SU-DHL-6 (cell line): ENCODE measurements at regions not wholly inside any gene's neighbourhood (a gene's known extent, or its start where the extent isn't known, plus 50 kb on each side); places are given as distances from the start of the nearest gene placed in this dataset.

ENCODE experiments used
- H2AFZ ChIP-seq: fragments of 200-600 bp; sonication (generic); 2 replicates; pipeline ENCODE4 v1.6.1; 2014; ENCODE audit warnings: low read depth, mild to moderate bottlenecking, moderate library complexity, mixed read lengths, antibody characterized with exemption, low read length; ENCODE audit not compliant: severe bottlenecking
- H3F3A ChIP-seq: fragments of 200-600 bp; shearing (Covaris generic); 2 replicates; pipeline ENCODE4 v1.6.0; 2016; ENCODE audit warnings: antibody characterized with exemption, mild to moderate bottlenecking; ENCODE audit not compliant: insufficient read depth
- H3K27ac ChIP-seq: fragments of 200-600 bp; sonication (generic); 2 replicates; pipeline ENCODE4 v1.5.1; 2016; ENCODE audit warnings: low read depth, mild to moderate bottlenecking, low read length, moderate library complexity, mixed read lengths
- H3K27me3 ChIP-seq: fragments of 200-600 bp; sonication (generic), shearing (Covaris generic); 2 replicates; pipeline ENCODE4 v1.6.0; 2014; ENCODE audit warnings: mild to moderate bottlenecking, low read length
- H3K36me3 ChIP-seq: fragments of 200-600 bp; sonication (generic); 2 replicates; pipeline ENCODE4 v1.6.1; 2014; ENCODE audit warnings: mild to moderate bottlenecking, low read length, mixed read lengths
- H3K4me2 ChIP-seq: fragments of 300-600, 200-600 bp; shearing (Covaris generic), sonication (generic); 2 replicates; pipeline ENCODE4 v1.6.0; 2014; ENCODE audit warnings: low read length, low read depth, mild to moderate bottlenecking; ENCODE audit not compliant: poor library complexity, severe bottlenecking
- H3K4me3 ChIP-seq: fragments of 200-600 bp; sonication (generic); 2 replicates; pipeline ENCODE4 v1.5.1; 2014; ENCODE audit warnings: antibody characterized with exemption, low read length, mild to moderate bottlenecking, mixed read lengths; ENCODE audit not compliant: insufficient read depth, poor library complexity, severe bottlenecking
- H3K79me2 ChIP-seq: fragments of 200-600 bp; sonication (generic); 2 replicates; pipeline ENCODE4 v1.6.1; 2014; ENCODE audit warnings: mild to moderate bottlenecking, low read length, moderate library complexity; ENCODE audit not compliant: insufficient read depth
- H3K9ac ChIP-seq: fragments of 200-600 bp; sonication (generic); 2 replicates; pipeline ENCODE4 v1.7.0; 2014; ENCODE audit warnings: mild to moderate bottlenecking, low read length
- H3K9me2 ChIP-seq: fragments of 200-600 bp; sonication (generic); replicated peaks from 2 replicates; pipeline ENCODE4 v1.6.1; 2014; ENCODE audit warnings: low read length; ENCODE audit not compliant: insufficient read depth
- H3K9me3 ChIP-seq: fragments of 200-600 bp; sonication (generic); 2 replicates; pipeline ENCODE4 v1.6.1; 2014; ENCODE audit warnings: low read length, mixed read lengths; ENCODE audit not compliant: insufficient read depth
- H4K20me1 ChIP-seq: fragments of 200-600 bp; sonication (generic); 2 replicates; pipeline ENCODE4 v1.6.1; 2014; ENCODE audit warnings: low read depth, mild to moderate bottlenecking, antibody characterized with exemption, low read length, moderate library complexity, mixed read lengths
- CTCF ChIP-seq: fragments of 200-600 bp; sonication (generic); IDR thresholded peaks from one replicate; pipeline ENCODE4 v1.5.1; 2017; ENCODE audit warnings: antibody characterized with exemption, mild to moderate bottlenecking, low read length, moderate library complexity; ENCODE audit not compliant: insufficient read depth, poor library complexity, severe bottlenecking
- EZH2phosphoT487 ChIP-seq: fragments of 200-600 bp; sonication (generic), shearing (Covaris generic); conservative IDR thresholded peaks from 2 replicates; pipeline ENCODE4 v1.6.1; 2018; ENCODE audit warnings: mild to moderate bottlenecking, antibody characterized with exemption, low read length, moderate library complexity, mixed read lengths

DNA sequence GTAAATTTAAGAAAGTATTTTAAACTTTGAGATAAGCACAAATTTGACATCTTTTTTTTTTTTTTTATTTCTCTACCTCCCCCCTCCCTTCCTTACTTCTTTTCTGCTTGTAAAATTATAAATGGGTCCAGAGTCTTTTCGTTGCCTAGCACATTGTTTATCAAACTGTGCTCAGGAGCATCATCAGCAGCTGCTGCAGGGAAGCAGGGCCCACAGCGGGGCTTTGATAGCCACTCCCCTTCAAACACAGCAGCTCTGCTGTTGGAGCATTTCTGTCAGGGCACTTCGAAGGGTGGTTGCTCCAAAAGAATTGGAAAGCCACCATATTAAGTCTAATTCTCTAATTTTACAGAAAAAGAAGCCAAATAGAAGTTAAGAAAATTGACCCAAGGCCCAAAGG lies 588.3 kb downstream of the SPRY1 start:
- Histone ChIP-seq H4K20me1 (no peaks in the 10 kb centered on the region), H3K36me3 (no peaks in the 10 kb centered on the region), H3F3A (no peaks in the 10 kb centered on the region), H3K79me2 (no peaks in the 10 kb centered on the region), H3K9me2 (no peaks in the 10 kb centered on the region), H3K27me3 (no peaks in the 10 kb centered on the region), H3K9ac (no peak overlapping the region), H3K4me3 (no peak overlapping the region), H3K27ac (no peak overlapping the region), H3K4me2 (no peak overlapping the region), H2AFZ (no peak overlapping the region), H3K9me3 (no peaks in the 10 kb centered on the region)
- TF ChIP-seq CTCF = no peak
- no peak for TF ChIP-seq EZH2phosphoT487

- H3K36me3 ChIP-seq = no peaks in the 10 kb centered on the region
- no peak overlapping the region for H2AFZ ChIP-seq
- H3F3A ChIP-seq = no peaks in the 10 kb centered on the region
- no peak overlapping the region for H3K4me3 ChIP-seq
- H3K27ac ChIP-seq = no peak overlapping the region
- no peaks in the 10 kb centered on the region for H4K20me1 ChIP-seq
- TF ChIP-seq CTCF (no peak), EZH2phosphoT487 (no peak)
- H3K79me2 ChIP-seq = no peaks in the 10 kb centered on the region
- no peaks in the 10 kb centered on the region for H3K9me3 ChIP-seq
- no peak overlapping the region for H3K4me2 ChIP-seq
- H3K9ac ChIP-seq = no peak overlapping the region
- H3K9me2 ChIP-seq = no peaks in the 10 kb centered on the region
- H3K27me3 ChIP-seq = no peaks in the 10 kb centered on the region
Measured at GRCh38 chr4:123986268-123986798, 589.7 kb downstream of the SPRY1 start.

GRCh38 chr4:123987408-123987807 lies 590.8 kb downstream of the SPRY1 start:
- no peak for TF ChIP-seq CTCF
- no peak for TF ChIP-seq EZH2phosphoT487
- H4K20me1 ChIP-seq = no peaks in the 10 kb centered on the region
- no peaks in the 10 kb centered on the region for H3F3A ChIP-seq
- H3K4me2 ChIP-seq = no peak overlapping the region
- no peaks in the 10 kb centered on the region for H3K36me3 ChIP-seq
- no peaks in the 10 kb centered on the region for H3K9me3 ChIP-seq
- no peak overlapping the region for H3K27ac ChIP-seq
- H3K79me2 ChIP-seq = no peaks in the 10 kb centered on the region
- no peak overlapping the region for H2AFZ ChIP-seq
- no peak overlapping the region for H3K9ac ChIP-seq
- H3K9me2 ChIP-seq = no peaks in the 10 kb centered on the region
- no peaks in the 10 kb centered on the region for H3K27me3 ChIP-seq
- no peak overlapping the region for H3K4me3 ChIP-seq
